K562 (cell line): ENCODE measurements at regions not wholly inside any gene's neighbourhood (a gene's known extent, or its start where the extent isn't known, plus 50 kb on each side); places are given as distances from the start of the nearest gene placed in this dataset.

Experiments
- ATAC-seq: fragments of 200-7000 bp; cut with Tn5 transposase; 3 replicates; pipeline ENCODE4 v1.9.1; 2020; ENCODE audit warnings: moderate library complexity
- BruUV-seq: library from RNA; stranded (reverse); fragments of 400-500 nt; replicated peaks from 2 replicates; lab custom pipeline; 2021; lab: Mats Ljungman, UMichigan
- CTCF ChIA-PET: fragments of 300-600 bp; formaldehyde crosslinking; extraction: SDS; loops from one replicate; lab custom pipeline; 2021; ENCODE audit warnings: low intra/inter-chr PET ratio; lab: Yijun Ruan, JAX
- POLR2A ChIA-PET: fragments of 300-600, 350-650 bp; sonication (Branson Sonifier 250); formaldehyde crosslinking; extraction: SDS; loops from one replicate; lab custom pipeline; 2021; ENCODE audit warnings: antibody characterized with exemption, inconsistent platforms; lab: Yijun Ruan, JAX
- DNase-seq, 4 experiments: peaks; one replicate each; pipeline versions ENCODE4 v3.0.0 to v3.0.0-alpha.2; 2011 to 2018; ENCODE audit warnings: low spot score in 3 of 4, mixed read lengths in 3 of 4; ENCODE audit errors: extremely low read depth in 1 of 4
- FAIRE-seq: peaks from 2 replicates; lab custom pipeline; 2011; peaks lifted over from hg19 to GRCh38; lab: Jason Lieb, UNC
- H2AFZ ChIP-seq: 2 replicates; pipeline ENCODE4 v1.6.0; 2011; ENCODE audit warnings: low read depth, low read length, control low read depth, inconsistent platforms
- H3K27ac ChIP-seq: fragments of 200-600 bp; 3 replicates; pipeline ENCODE4 v1.8.0; 2011; ENCODE audit warnings: low read depth, mild to moderate bottlenecking, control low read depth, inconsistent platforms, low read length, moderate library complexity, mixed read lengths; ENCODE audit errors: extremely low read depth
- H3K27me3 ChIP-seq, 2 experiments: fragments of 300-600 bp in 1 of 2; 2 replicates in 1 of 2; 3 replicates in 1 of 2; pipeline versions ENCODE4 v1.6.0 to v1.8.0; 2011; ENCODE audit warnings: inconsistent platforms in 2 of 2, low read length in 2 of 2, mild to moderate bottlenecking in 1 of 2, mixed read lengths in 1 of 2, moderate library complexity in 1 of 2; ENCODE audit not compliant: control insufficient read depth in 2 of 2, insufficient read depth in 2 of 2
- H3K36me3 ChIP-seq: fragments of 300-600 bp; 3 replicates; pipeline ENCODE4 v1.8.0; 2011; ENCODE audit warnings: mild to moderate bottlenecking, low read length, inconsistent platforms; ENCODE audit not compliant: control insufficient read depth, insufficient read depth
- H3K4me1 ChIP-seq, 2 experiments: fragments of 200-600 bp in 1 of 2; replicated peaks in 1 of 2; 2 replicates in 1 of 2; 3 replicates in 1 of 2; pipeline versions ENCODE4 v1.5.1 to v1.8.0; 2011; ENCODE audit warnings: inconsistent platforms in 2 of 2, low read length in 2 of 2, mild to moderate bottlenecking in 1 of 2, mixed read lengths in 1 of 2, moderate library complexity in 1 of 2; ENCODE audit not compliant: control insufficient read depth in 2 of 2, insufficient read depth in 2 of 2
- H3K4me2 ChIP-seq: 2 replicates; pipeline ENCODE4 v1.6.1; 2011; ENCODE audit warnings: low read length, control low read depth, inconsistent platforms, mixed read lengths; ENCODE audit not compliant: insufficient read depth
- H3K4me3 ChIP-seq: fragments of 200-600 bp; sonication (generic), shearing (Covaris generic); 2 replicates; pipeline ENCODE4 v1.5.1; 2016; ENCODE audit warnings: control low read depth, inconsistent platforms
- H3K79me2 ChIP-seq: fragments of 200-600 bp; 3 replicates; pipeline ENCODE4 v1.8.0; 2011; ENCODE audit warnings: low read length, inconsistent platforms; ENCODE audit not compliant: control insufficient read depth, insufficient read depth
- H3K9ac ChIP-seq, 2 experiments: 2 replicates each; pipeline versions ENCODE4 v1.6.0 to v1.6.1; 2011; ENCODE audit warnings: low read depth in 2 of 2, low read length in 2 of 2, control low read depth in 1 of 2, inconsistent platforms in 1 of 2, mild to moderate bottlenecking in 1 of 2, mixed read lengths in 1 of 2; ENCODE audit not compliant: insufficient read depth in 1 of 2
- H3K9me1 ChIP-seq: one replicate; pipeline ENCODE4 v1.6.0; 2011; ENCODE audit warnings: inconsistent platforms, mild to moderate bottlenecking, low read length, moderate library complexity; ENCODE audit not compliant: control insufficient read depth, insufficient read depth
- H3K9me3 ChIP-seq: replicated peaks from 2 replicates; pipeline ENCODE4 v1.5.1; 2011; ENCODE audit warnings: low read depth, low read length, inconsistent platforms; ENCODE audit not compliant: control insufficient read depth, insufficient read depth
- H4K20me1 ChIP-seq: replicated peaks from 2 replicates; pipeline ENCODE4 v1.6.1; 2011; ENCODE audit warnings: low read length, inconsistent platforms, mixed read lengths; ENCODE audit not compliant: control insufficient read depth, insufficient read depth
- CBFA2T2 ChIP-seq: fragments of 450-650 bp; conservative IDR thresholded peaks from 2 replicates; pipeline ENCODE4 v1.6.1; 2017; ENCODE audit warnings: mild to moderate bottlenecking
- ELF4 ChIP-seq: fragments of 450-650 bp; formaldehyde crosslinking; IDR thresholded peaks from 2 replicates; pipeline ENCODE4 v1.4.0; 2022; ENCODE audit warnings: missing genetic modification characterization
- PHF8 ChIP-seq: fragments of 200-600 bp; sonication (generic); IDR thresholded peaks from 2 replicates; pipeline ENCODE4 v1.6.1; 2012; ENCODE audit warnings: mixed run types, mild to moderate bottlenecking, inconsistent platforms, low read length, moderate library complexity, borderline replicate concordance
- POU5F1 ChIP-seq: fragments of 150-350 bp; IDR thresholded peaks from 2 replicates; pipeline ENCODE4 v1.6.1; 2014; ENCODE audit warnings: borderline replicate concordance, low read length, low read depth, mild to moderate bottlenecking; ENCODE audit not compliant: partially characterized antibody
- SRSF1 ChIP-seq: fragments of 200-400 bp; formaldehyde crosslinking; IDR thresholded peaks from 2 replicates; pipeline ENCODE4 v1.6.1; 2017; ENCODE audit warnings: mild to moderate bottlenecking, low read depth, low read length, moderate library complexity
- STAT6 ChIP-seq: sonication (generic); formaldehyde crosslinking; IDR thresholded peaks from 2 replicates; pipeline ENCODE4 v1.8.1; 2023; ENCODE audit warnings: mild to moderate bottlenecking, missing genetic modification reagents
- TBL1XR1 ChIP-seq, 2 experiments: IDR thresholded peaks; 2 replicates each; pipeline ENCODE4 v1.6.1; 2012; ENCODE audit warnings: improper control_type of control experiment in 2 of 2, low read length in 2 of 2, mild to moderate bottlenecking in 1 of 2
- TGIF2 ChIP-seq: sonication (generic); formaldehyde crosslinking; IDR thresholded peaks from 2 replicates; pipeline ENCODE4 v1.8.1; 2022; ENCODE audit warnings: mild to moderate bottlenecking, missing genetic modification reagents, moderate library complexity
- XRCC4 ChIP-seq: IDR thresholded peaks from one replicate; pipeline ENCODE4 v1.6.1; 2011; ENCODE audit not compliant: insufficient read depth, insufficient read length; ENCODE audit errors: extremely low read depth
- ZNF639 ChIP-seq, 2 experiments: fragments of 200-800 bp in 1 of 2; sonication (Bioruptor generic) in 1 of 2; sonication (generic) in 1 of 2; formaldehyde crosslinking in 1 of 2; IDR thresholded peaks in 1 of 2; conservative IDR thresholded peaks in 1 of 2; 2 replicates each; pipeline versions ENCODE4 v1.5.0 to v1.6.1; 2016 to 2020; ENCODE audit warnings: missing compliant biosample characterization in 1 of 2, missing genetic modification characterization in 1 of 2, missing genetic modification reagents in 1 of 2
- WGBS: fragments of 100-300 bp; shearing (Covaris generic); methylation state at CpG from one replicate; pipeline ENCODE4 v1.1.6; 2016; ENCODE audit warnings: low coverage, mixed read lengths; ENCODE audit not compliant: insufficient coverage; ENCODE audit errors: missing lambda C conversion rate; 5-methylcytosine and 5-hydroxymethylcytosine counted together
- in situ Hi-C: fragments of 300-500 bp; cut with MboI; formaldehyde crosslinking; loops from 4 replicates; pipeline ENCODE4 v1.15.0; 2018; ENCODE audit warnings: inconsistent platforms, mixed read lengths
- intact Hi-C: fragments of 100-400 bp; cut with micrococcal nuclease; formaldehyde crosslinking; loops from 2 replicates; pipeline ENCODE4 v1.14.2; 2022

GRCh38 chr4:30855232-30855631 is 135.1 kb downstream of the PCDH7 start (continued):
- TF ChIP-seq ZNF639 (CRISPR knock-in tag; conservative IDR thresholded peaks at IDR 0.05 in 1 of 2, IDR thresholded peaks at IDR 0.05 in 1 of 2) (no peak), XRCC4 (no peak), PHF8 (no peak), POU5F1 (no peak)

GRCh38 chr4:30856795-30857564 is 136.8 kb downstream of the PCDH7 start:
- no peaks in the 10 kb centered on the region for H3K79me2 ChIP-seq
- WGBS = 0% methylated on average over 6 of the region's 6 CpGs

More at GRCh38 chr4:30856795-30857564, 136.8 kb downstream of the PCDH7 start:
- Histone ChIP-seq H3K9me1 (no peaks in the 10 kb centered on the region), H4K20me1 (no peaks in the 10 kb centered on the region), H3K27me3 (no peaks in the 10 kb centered on the region), H3K4me1 (no peaks in the 10 kb centered on the region), H3K27ac (no peak overlapping the region), H3K9ac (no peak overlapping the region), H2AFZ (no peak overlapping the region), H3K9me3 (no peaks in the 10 kb centered on the region), H3K4me2 (no peak overlapping the region), H3K4me3 (no peak overlapping the region), H3K36me3 (no peaks in the 10 kb centered on the region)
- ATAC-seq = no peak
- in situ Hi-C loops = no loop called here
- intact Hi-C loops = no loop called here
- BruUV-seq = no TSS peak
- ChIA-PET CTCF (no interaction called here), POLR2A (no interaction called here)
- no peak for FAIRE-seq
- TF ChIP-seq STAT6 (CRISPR knock-in tag) = no peak
- TF ChIP-seq CBFA2T2 = no peak
- TF ChIP-seq TGIF2 = no peak
- TF ChIP-seq ELF4 (CRISPR knock-in tag) = no peak
- no peak for TF ChIP-seq SRSF1
- no peak for TF ChIP-seq TBL1XR1 (IDR thresholded peaks at IDR 0.05; ENCODE audit: low read length in 2 of 2)
- DNase-seq = no peak
